GM12864 (cell line): ENCODE measurements at regions not wholly inside any gene's neighbourhood (a gene's known extent, or its start where the extent isn't known, plus 50 kb on each side); places are given as distances from the start of the nearest gene placed in this dataset.

Source experiments
- DNase-seq: peaks from one replicate; pipeline ENCODE4 v3.0.0-alpha.2; 2011; ENCODE audit warnings: low read depth
- H3K4me3 ChIP-seq: 2 replicates; pipeline ENCODE4 v1.5.1; 2011; ENCODE audit warnings: mild to moderate bottlenecking, low read depth, low read length, control low read depth
- TF ChIP-seq, protein P1 (sequence below): IDR thresholded peaks from 2 replicates; pipeline ENCODE4 v1.5.1; 2011; ENCODE audit warnings: low read depth, mild to moderate bottlenecking, moderate library complexity, low read length, control low read depth, inconsistent platforms; ENCODE audit errors: missing control alignments

DNA sequence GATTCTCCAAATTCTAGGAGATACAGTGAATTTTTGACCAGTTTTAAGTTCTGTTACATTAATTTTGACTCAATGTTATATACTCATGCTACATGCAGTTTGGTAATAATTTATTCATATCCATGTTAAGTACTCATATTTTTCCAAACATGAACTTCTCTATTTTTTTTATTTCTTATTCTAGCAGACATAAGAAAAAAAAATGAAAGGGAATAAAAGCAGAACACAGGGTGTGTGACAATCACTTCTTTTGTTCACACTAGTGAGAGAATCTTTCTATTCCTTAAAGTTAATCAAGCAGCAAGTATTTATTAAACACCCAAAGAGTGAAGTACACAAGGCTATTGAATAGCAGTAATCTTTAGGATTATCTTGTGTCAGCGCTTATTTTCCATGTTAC, 171.1 kb upstream of the ATP2B1 start:
- no peak overlapping the region for H3K4me3 ChIP-seq
- TF ChIP-seq, protein P1, sequence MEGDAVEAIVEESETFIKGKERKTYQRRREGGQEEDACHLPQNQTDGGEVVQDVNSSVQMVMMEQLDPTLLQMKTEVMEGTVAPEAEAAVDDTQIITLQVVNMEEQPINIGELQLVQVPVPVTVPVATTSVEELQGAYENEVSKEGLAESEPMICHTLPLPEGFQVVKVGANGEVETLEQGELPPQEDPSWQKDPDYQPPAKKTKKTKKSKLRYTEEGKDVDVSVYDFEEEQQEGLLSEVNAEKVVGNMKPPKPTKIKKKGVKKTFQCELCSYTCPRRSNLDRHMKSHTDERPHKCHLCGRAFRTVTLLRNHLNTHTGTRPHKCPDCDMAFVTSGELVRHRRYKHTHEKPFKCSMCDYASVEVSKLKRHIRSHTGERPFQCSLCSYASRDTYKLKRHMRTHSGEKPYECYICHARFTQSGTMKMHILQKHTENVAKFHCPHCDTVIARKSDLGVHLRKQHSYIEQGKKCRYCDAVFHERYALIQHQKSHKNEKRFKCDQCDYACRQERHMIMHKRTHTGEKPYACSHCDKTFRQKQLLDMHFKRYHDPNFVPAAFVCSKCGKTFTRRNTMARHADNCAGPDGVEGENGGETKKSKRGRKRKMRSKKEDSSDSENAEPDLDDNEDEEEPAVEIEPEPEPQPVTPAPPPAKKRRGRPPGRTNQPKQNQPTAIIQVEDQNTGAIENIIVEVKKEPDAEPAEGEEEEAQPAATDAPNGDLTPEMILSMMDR, result no peak
- no peak for DNase-seq

DNA sequence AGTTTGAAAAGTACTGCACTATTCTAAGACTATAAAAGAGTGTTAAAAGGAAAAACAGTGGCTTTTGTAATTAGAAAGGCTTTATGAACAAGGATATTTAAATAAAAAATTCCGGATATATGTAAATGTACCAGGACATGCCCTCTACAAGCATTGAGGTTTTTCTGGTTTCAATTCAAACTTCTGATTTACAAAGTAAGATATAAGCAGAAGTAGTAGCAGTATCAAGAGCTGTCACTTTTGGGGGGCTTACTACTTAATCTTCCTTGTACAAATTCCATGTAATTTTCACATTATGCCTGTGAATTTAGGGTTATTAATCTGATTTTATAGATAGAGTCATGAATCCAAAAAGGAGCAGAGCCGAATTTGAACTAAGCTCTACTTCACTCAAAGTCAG, 170.3 kb upstream of the ATP2B1 start:
- TF ChIP-seq, protein P1, result no peak
- H3K4me3 ChIP-seq, result no peak overlapping the region; the same call in 1 of the 2 replicates
- no peak for DNase-seq

DNA sequence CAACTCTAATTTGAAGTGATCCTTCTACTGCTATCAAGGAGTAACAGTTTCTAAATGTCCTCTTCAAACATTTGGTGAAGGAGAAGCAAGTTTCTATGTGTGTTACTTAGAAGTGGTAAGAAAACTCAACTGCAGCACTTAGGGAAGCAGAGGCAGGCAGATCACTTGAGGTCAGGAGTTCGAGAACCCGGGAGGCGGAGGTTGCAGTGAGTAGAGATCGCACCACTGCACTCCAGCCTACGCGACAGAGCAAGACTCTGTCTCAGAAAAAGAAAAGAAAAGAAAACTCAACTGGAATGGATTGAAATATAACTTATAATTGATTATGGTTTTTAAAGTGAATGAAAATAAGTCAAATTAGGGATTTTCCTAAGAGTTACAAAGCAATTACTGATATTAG, 169.7 kb upstream of the ATP2B1 start:
- DNase-seq, result no peak
- H3K4me3 ChIP-seq, result no peak overlapping the region; the same call in 1 of the 2 replicates
- TF ChIP-seq, protein P1, result no peak

DNA sequence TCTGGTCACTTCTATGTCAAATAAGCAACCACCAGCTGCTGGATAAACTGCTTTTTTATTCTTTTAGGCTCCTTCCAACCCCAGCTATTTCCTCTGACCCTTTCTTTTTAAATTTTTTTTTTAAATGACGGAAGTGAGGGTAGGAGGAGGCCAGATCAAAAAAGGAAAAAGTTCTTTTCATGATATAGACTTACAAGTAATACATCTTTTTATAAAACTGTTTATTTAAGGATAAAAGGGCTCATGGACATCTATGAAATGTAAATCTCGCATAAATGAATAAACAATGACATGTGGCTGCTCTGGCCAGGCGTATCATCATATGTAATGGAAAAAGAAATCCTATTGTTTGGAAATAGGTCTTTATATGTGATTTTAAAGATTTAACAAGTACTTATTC, 169.0 kb upstream of the ATP2B1 start:
- no peak overlapping the region for H3K4me3 ChIP-seq
- TF ChIP-seq, protein P1, result no peak
- DNase-seq, result no peak

DNA sequence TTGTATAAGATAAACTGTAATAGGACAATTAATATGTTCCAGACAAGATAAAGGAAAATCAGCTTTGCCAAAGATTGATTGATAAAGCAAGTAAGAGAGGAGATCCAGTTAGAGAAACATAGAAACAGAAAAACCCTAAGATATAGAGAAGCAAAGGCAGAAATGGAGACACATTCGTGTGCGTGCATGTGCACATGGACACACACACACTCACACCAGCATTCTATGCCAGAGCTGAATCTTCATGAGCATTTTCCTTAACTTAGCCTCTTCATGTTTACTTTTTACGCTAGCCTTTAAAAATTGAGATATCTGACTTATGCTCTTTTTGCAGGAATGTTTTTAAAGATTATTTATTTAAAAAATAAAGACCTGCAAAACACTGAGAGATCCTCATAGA, 168.5 kb upstream of the ATP2B1 start:
- TF ChIP-seq, protein P1, result no peak
- H3K4me3 ChIP-seq, result no peak overlapping the region
- DNase-seq, result no peak

DNA sequence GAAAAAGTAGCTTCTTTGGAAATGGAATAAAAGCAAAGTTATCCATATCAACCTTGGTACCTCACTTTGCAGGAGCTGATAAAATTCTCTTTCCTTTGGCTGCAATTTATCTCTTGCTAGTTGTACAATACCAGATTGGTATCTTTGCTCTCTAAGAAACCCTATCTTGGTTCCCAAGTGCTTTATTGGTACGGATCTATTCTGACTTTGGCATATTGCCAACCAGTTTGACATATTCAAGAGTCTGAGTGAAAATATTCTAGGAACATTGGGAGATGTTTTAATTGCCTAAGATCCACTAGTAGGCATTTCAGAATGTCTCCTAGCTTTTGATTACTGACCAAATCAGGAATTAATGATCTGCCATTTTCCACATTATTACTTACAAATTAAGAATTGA, 167.2 kb upstream of the ATP2B1 start:
- H3K4me3 ChIP-seq, result no peak overlapping the region
- DNase-seq, result no peak
- TF ChIP-seq, protein P1, result no peak

DNA sequence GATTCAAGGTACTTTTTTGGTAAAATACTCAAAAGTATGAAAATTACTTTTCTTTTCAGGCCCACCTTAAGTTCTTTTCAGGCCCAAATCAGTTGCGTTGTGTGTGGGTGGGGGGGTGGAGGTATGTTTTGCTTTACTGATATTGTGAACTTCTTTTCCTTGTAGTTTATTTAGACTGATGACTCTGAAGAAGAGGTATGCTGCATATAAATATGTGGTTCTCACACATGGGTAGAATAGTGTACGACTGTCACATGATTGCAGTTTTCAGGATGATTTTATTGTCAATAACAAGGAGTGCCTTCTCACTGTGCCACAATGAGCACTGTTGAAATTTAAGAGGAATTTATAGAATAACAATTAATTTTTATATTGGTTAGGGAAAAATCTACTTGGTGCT, 166.6 kb upstream of the ATP2B1 start:
- H3K4me3 ChIP-seq, result no peak overlapping the region
- no peak for DNase-seq
- TF ChIP-seq, protein P1, result no peak
